Islet precursor cell (in vitro differentiated cells): ENCODE measurements at regions not wholly inside any gene's neighbourhood (a gene's known extent, or its start where the extent isn't known, plus 50 kb on each side); places are given as distances from the start of the nearest gene placed in this dataset.
A peak's percentile ranks its signal among the peaks of the same experiment; 100 is the strongest.

Source experiments
- DNase-seq: peaks from one replicate; pipeline ENCODE4 v3.0.0-alpha.2; 2018

GRCh38 chr2:6301426-6301825, 564.3 kb downstream of the CMPK2 start:
- no peak for DNase-seq

GRCh38 chr2:6308986-6309385, 556.7 kb downstream of the CMPK2 start:
- DNase-seq: no peak

GRCh38 chr2:6309415-6310255, 556.1 kb downstream of the CMPK2 start:
- DNase-seq: no peak

- DNase-seq: no peak
Measured at GRCh38 chr2:6310256-6311215, 555.2 kb downstream of the CMPK2 start.

GRCh38 chr2:6312367-6312766, 553.3 kb downstream of the CMPK2 start:
- DNase-seq: peak; percentile 60

GRCh38 chr2:6314218-6314960, 551.3 kb downstream of the CMPK2 start:
- no peak for DNase-seq

- DNase-seq: no peak
Measured at GRCh38 chr2:6325616-6326015, 540.1 kb downstream of the CMPK2 start.

GRCh38 chr2:6326958-6327357, 538.7 kb downstream of the CMPK2 start:
- no peak for DNase-seq

GRCh38 chr2:6336752-6337471, 528.8 kb downstream of the CMPK2 start:
- DNase-seq: no peak

- DNase-seq: no peak
Measured at GRCh38 chr2:6337472-6337820, 528.3 kb downstream of the CMPK2 start.

GRCh38 chr2:6341588-6342129, 524.0 kb downstream of the CMPK2 start:
- no peak for DNase-seq

- no peak for DNase-seq
Measured at GRCh38 chr2:6342273-6342920, 523.3 kb downstream of the CMPK2 start.

GRCh38 chr2:6343076-6343475, 522.6 kb downstream of the CMPK2 start:
- no peak for DNase-seq

GRCh38 chr2:6352247-6352646, 513.5 kb downstream of the CMPK2 start:
- DNase-seq: no peak

GRCh38 chr2:6352906-6353515, 512.7 kb downstream of the CMPK2 start:
- peak; percentile 80 for DNase-seq

- DNase-seq: no peak
Measured at GRCh38 chr2:6353669-6354068, 512.0 kb downstream of the CMPK2 start.

GRCh38 chr2:6354546-6354945, 511.2 kb downstream of the CMPK2 start:
- no peak for DNase-seq

- no peak for DNase-seq
Measured at GRCh38 chr2:6355886-6356761, 509.6 kb downstream of the CMPK2 start.

- DNase-seq: no peak
Measured at GRCh38 chr2:6358546-6358945, 507.2 kb downstream of the CMPK2 start.

GRCh38 chr2:6358985-6359384, 506.7 kb downstream of the CMPK2 start:
- no peak for DNase-seq
